AG10803 (cell line): ENCODE measurements at regions not wholly inside any gene's neighbourhood (a gene's known extent, or its start where the extent isn't known, plus 50 kb on each side); places are given as distances from the start of the nearest gene placed in this dataset.
"Not testable (repeated sequence)": the region's sequence is repeated elsewhere in the genome, so short reads cannot be mapped to it uniquely, and the experiment has no call there.

ENCODE experiments used
- DNase-seq: peaks from one replicate; pipeline ENCODE4 v3.0.0; 2010; ENCODE audit warnings: low read depth
- H3K4me3 ChIP-seq: 2 replicates; pipeline ENCODE4 v1.5.1; 2011; ENCODE audit warnings: mild to moderate bottlenecking, low read length, control low read depth
- TF ChIP-seq, protein P1 (sequence below): conservative IDR thresholded peaks from 2 replicates; pipeline ENCODE4 v1.5.1; 2011; ENCODE audit warnings: mild to moderate bottlenecking, low read length, control low read depth, inconsistent platforms

DNA sequence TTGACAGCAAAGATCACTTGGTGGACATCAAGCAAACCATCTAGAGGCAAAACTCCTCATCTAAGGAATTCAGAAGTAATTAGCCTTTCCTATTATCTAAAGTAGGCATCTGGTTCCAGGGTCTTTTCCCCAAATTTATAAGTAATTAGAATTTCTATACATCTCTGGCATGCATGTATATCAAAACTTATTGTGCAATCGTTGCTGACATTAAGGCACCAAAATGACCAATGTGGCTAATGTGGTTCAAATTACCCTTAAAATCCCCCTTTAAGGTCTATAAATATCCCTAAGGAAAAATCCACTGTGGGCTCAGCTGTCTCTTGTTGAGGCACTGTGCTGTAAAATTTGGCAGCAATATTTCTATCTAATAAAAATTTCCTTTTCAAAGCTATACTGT, 695.9 kb upstream of the LRRTM4 start:
- DNase-seq = no peak
- TF ChIP-seq, protein P1, sequence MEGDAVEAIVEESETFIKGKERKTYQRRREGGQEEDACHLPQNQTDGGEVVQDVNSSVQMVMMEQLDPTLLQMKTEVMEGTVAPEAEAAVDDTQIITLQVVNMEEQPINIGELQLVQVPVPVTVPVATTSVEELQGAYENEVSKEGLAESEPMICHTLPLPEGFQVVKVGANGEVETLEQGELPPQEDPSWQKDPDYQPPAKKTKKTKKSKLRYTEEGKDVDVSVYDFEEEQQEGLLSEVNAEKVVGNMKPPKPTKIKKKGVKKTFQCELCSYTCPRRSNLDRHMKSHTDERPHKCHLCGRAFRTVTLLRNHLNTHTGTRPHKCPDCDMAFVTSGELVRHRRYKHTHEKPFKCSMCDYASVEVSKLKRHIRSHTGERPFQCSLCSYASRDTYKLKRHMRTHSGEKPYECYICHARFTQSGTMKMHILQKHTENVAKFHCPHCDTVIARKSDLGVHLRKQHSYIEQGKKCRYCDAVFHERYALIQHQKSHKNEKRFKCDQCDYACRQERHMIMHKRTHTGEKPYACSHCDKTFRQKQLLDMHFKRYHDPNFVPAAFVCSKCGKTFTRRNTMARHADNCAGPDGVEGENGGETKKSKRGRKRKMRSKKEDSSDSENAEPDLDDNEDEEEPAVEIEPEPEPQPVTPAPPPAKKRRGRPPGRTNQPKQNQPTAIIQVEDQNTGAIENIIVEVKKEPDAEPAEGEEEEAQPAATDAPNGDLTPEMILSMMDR = no peak
- no peak overlapping the region for H3K4me3 ChIP-seq

DNA sequence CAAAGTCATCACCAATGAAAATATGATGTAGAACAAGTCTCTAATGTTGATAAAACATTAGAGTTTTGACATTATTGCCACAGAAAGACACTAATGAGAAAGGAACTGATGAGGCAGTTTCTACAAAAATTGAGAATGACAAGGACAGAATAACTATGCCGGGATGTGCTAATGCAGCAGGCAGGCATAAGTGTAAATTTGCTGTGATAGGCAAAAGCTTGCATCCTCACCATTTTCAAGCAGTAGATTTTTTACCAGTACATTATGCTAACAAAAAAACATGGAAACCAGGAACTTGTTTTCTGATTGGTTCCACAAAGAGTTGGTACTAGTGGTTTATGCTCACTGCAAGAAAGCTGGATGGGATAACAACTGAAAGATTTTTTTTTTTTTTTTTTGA, 715.5 kb upstream of the LRRTM4 start:
- DNase-seq = no peak
- TF ChIP-seq, protein P1 = no peak
- no peak overlapping the region for H3K4me3 ChIP-seq

DNA sequence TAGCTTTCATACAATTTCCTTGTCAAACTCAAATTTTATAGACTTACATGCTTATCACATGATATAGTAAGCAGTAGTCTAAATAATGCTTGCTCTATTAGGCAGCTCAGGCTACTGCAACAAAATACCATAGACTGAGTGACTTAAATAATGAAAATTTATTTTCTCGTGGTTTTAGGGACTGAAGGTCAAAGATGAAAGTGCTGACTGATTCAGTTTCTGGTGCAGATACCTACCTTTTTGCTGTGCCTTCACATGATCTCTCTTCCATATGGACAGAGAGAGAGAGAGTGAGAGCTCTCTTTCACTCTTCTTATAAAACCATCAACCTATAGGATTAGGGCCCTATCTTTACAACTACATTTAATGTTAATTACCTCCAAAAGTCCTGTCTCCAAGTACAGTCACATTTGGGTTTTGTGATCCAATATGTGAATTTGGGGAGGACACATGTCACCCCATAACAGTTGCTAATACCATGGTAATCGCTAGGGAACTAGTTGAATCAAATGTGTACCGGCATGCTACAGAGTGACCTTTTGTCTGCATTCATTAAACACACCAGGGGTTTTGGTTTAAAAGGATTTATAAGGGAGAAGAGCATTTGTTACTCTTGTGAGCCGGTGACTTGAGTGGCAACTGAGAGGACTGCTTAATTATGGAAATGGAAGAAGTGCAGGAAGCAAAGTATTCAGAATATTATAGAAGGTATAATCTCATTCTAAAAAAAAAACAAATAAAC, 723.4 kb upstream of the LRRTM4 start:
- DNase-seq = no peak
- TF ChIP-seq, protein P1 = no peak
- no peak overlapping the region for H3K4me3 ChIP-seq

DNA sequence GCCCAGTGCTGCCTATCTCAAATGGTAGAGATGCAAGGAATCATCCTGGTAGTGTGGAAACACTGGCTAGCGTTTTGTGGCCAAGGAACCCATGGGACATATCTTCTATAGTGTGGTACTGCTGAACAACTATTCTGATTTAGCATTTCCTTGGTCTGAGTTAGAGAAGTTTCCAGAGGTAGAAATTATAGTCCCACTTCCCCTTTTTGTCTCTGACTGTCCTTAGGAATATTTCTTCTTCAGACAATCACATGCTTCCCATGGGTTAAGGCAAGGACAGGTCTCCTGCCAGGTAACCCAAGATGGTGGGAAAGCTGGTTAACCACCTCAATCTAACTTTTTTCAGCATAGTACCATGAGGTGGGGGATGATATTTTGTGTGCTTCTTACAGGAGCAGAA, 729.5 kb upstream of the LRRTM4 start:
- TF ChIP-seq, protein P1 = no peak
- DNase-seq = no peak

DNA sequence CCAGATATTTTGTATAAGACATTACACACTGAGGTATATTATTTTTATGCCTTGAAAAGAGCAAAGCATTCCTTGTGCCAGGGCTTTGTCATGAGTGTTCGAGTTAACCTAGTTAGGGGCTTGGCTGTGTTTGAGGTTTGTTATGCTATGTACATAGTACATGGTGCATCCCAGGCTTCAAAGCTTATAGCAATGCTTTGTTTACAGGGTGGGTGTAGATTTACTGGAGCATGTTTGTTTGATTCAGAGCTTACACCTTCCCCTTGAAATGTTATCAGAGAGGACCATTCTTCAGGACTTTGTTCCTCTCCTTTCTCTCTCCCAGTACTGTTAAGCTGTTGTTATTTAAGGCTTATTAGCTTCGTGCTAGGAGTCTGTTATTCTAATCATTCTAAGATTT, 738.7 kb upstream of the LRRTM4 start:
- no peak for DNase-seq
- TF ChIP-seq, protein P1 = no peak
- no peak overlapping the region for H3K4me3 ChIP-seq

More for the DNA sequence above, 729.5 kb upstream of the LRRTM4 start:
- H3K4me3 ChIP-seq = no peak overlapping the region

DNA sequence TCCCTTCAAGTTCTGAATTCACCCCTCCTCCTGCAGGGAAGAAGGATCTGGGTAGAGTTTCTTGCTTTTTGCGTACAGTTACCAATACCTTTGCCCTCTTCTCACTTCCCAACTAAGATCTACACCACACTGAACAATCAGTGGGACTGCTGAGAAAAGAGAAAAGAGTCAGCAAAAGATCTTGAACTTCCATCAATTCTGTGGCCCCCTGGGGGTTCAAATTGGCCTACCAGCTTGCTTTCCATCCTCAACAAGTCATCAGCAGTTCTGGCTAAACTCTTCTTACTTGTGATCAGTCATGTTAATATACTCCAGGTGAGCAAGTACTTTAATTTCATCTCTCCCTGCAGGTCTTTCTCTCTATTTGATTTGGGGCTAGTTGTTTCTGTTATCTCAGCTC, 739.3 kb upstream of the LRRTM4 start:
- no peak for DNase-seq
- no peak overlapping the region for H3K4me3 ChIP-seq
- TF ChIP-seq, protein P1 = no peak

DNA sequence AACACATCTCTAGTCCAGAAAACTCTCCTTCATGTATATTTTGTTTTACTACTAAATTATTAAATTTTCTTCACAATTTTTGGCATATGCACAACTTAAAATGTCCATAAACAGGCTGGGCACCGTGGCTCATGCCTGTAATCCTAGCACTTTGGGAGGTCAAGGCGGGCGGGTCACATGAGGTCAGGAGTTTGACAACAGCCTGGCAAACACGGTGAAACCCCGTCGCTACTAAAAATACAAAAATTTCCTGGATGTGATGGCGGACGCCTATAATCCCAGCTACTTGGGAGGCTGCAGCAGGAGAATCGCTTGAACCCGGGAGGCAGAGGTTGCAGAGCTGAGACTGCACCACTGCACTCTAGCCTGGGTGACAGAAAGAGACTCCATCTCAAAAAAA, 739.9 kb upstream of the LRRTM4 start:
- not testable (repeated sequence) for H3K4me3 ChIP-seq, DNase-seq
